ENCODE measurements at regions not wholly inside any gene's neighbourhood (a gene's known extent, or its start where the extent isn't known, plus 50 kb on each side); places are given as distances from the start of the nearest gene placed in this dataset.
A peak's percentile ranks its signal among the peaks of the same experiment; 100 is the strongest.

GRCh38 chr10:124220971-124221355 is 127.6 kb upstream of the CHST15 start:
- intact Hi-C loops (cut with DNase I) = no loop called here
- Histone ChIP-seq H3K27me3 (peaks cover 0 to 8% (median 0%) of the 10 kb centered on the region in 9 donors), H3K27ac (peak overlapping the region in 8 of 12 donors; percentile 30 to 64 (median 56)), H3K4me1 (peaks cover 0 to 32% (median 15%) of the 10 kb centered on the region in 12 donors), H3K9me3 (no peaks in the 10 kb centered on the region), H3K36me3 (no peaks in the 10 kb centered on the region), H3K4me3 (peak overlapping the region in 9 of 12 donors; percentile 1 to 44 (median 32))
- TF ChIP-seq CTCF (IDR thresholded peaks at IDR 0.05) (no peak), POLR2A (IDR thresholded peaks at IDR 0.05) (no peak)
- ATAC-seq (peak in 3 of 4 donors; percentile 14 to 25 (median 25)), DNase-seq (no peak)
- WGBS, 4 donors = 47 to 61% (median 51%) methylated on average over 10 to 12 of the region's 12 CpGs

GRCh38 chr10:124220547-124220946 is 127.1 kb upstream of the CHST15 start:
- Histone ChIP-seq H3K4me1 (peaks cover 0 to 32% (median 15%) of the 10 kb centered on the region in 12 donors), H3K9me3 (no peaks in the 10 kb centered on the region), H3K4me3 (peak overlapping the region in 9 of 12 donors; percentile 1 to 44 (median 32)), H3K36me3 (no peaks in the 10 kb centered on the region), H3K27me3 (peaks cover 0 to 8% (median 0%) of the 10 kb centered on the region in 9 donors), H3K27ac (peak overlapping the region in 6 of 12 donors; percentile 52 to 64 (median 58))
- intact Hi-C loops (cut with DNase I) = no loop called here
- DNase-seq = no peak
- ATAC-seq = no peak
- 42 to 52% (median 46%) methylated on average over 6 of the region's 6 CpGs for WGBS, 4 donors
- no peak for TF ChIP-seq POLR2A (IDR thresholded peaks at IDR 0.05)
- TF ChIP-seq CTCF (IDR thresholded peaks at IDR 0.05) = no peak

GRCh38 chr10:124219655-124220054 is 126.3 kb upstream of the CHST15 start:
- TF ChIP-seq CTCF (IDR thresholded peaks at IDR 0.05) = no peak
- no peak for TF ChIP-seq POLR2A (IDR thresholded peaks at IDR 0.05)
- peaks cover 0 to 8% (median 0%) of the 10 kb centered on the region in 9 donors for H3K27me3 ChIP-seq
- 75 to 81% (median 77%) methylated on average over 7 of the region's 7 CpGs for WGBS, 4 donors
- ATAC-seq = no peak
- H3K9me3 ChIP-seq = no peaks in the 10 kb centered on the region
- no peak overlapping the region for H3K27ac ChIP-seq
- intact Hi-C loops (cut with DNase I) = no loop called here
- H3K36me3 ChIP-seq = no peaks in the 10 kb centered on the region
- DNase-seq = no peak
- H3K4me3 ChIP-seq = no peak overlapping the region
- H3K4me1 ChIP-seq = peaks cover 0 to 32% (median 15%) of the 10 kb centered on the region in 12 donors

GRCh38 chr10:124219062-124219461 is 125.7 kb upstream of the CHST15 start:
- intact Hi-C loops (cut with DNase I) = no loop called here

More at GRCh38 chr10:124219062-124219461, 125.7 kb upstream of the CHST15 start:
- TF ChIP-seq POLR2A (IDR thresholded peaks at IDR 0.05) (no peak), CTCF (IDR thresholded peaks at IDR 0.05) (no peak)
- 82 to 87% (median 86%) methylated on average over 11 to 12 of the region's 12 CpGs for WGBS, 4 donors
- Histone ChIP-seq H3K27ac (no peak overlapping the region), H3K4me3 (no peak overlapping the region), H3K27me3 (peaks cover 0 to 8% (median 0%) of the 10 kb centered on the region in 9 donors), H3K4me1 (peaks cover 0 to 32% (median 15%) of the 10 kb centered on the region in 12 donors), H3K9me3 (no peaks in the 10 kb centered on the region), H3K36me3 (no peaks in the 10 kb centered on the region)
- ATAC-seq = no peak
- DNase-seq = no peak
